Non-pigmented ciliary epithelial cell (primary cell): ENCODE measurements at regions not wholly inside any gene's neighbourhood (a gene's known extent, or its start where the extent isn't known, plus 50 kb on each side); places are given as distances from the start of the nearest gene placed in this dataset.
A peak's percentile ranks its signal among the peaks of the same experiment; 100 is the strongest.
"Not testable (repeated sequence)": the region's sequence is repeated elsewhere in the genome, so short reads cannot be mapped to it uniquely, and the experiment has no call there.

ENCODE experiments used
- DNase-seq: peaks from one replicate; pipeline ENCODE4 v3.0.0-alpha.2; 2010; ENCODE audit warnings: low read depth

GRCh38 chr3:87101861-87102625 lies 111.1 kb upstream of the VGLL3 start:
- no peak for DNase-seq

GRCh38 chr3:87097733-87098132 lies 106.8 kb upstream of the VGLL3 start:
- not testable (repeated sequence) for DNase-seq

DNA sequence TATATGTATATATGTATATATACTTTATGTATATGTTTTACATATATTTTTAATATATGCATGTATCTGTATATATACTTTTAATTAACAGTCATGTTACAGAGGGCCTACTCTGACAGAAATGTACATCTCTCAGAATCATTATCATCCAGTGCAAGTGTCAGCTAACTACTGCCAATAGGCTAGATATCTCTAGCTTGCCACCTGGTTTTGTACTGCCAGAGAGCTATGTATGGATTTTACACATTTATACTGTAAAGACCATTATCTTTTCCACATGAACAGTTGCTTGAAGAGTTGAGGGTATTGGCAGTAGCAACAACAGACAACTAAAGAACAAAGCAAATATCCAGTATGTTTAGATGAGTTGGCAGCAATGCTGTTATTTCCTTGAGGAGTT lies 99.7 kb upstream of the VGLL3 start:
- DNase-seq, result no peak

GRCh38 chr3:87088993-87089841 lies 98.3 kb upstream of the VGLL3 start:
- DNase-seq, result no peak

GRCh38 chr3:87088430-87088992 lies 97.6 kb upstream of the VGLL3 start:
- DNase-seq, result no peak

- no peak for DNase-seq
Observed at GRCh38 chr3:87084868-87085267, 93.9 kb upstream of the VGLL3 start.

DNA sequence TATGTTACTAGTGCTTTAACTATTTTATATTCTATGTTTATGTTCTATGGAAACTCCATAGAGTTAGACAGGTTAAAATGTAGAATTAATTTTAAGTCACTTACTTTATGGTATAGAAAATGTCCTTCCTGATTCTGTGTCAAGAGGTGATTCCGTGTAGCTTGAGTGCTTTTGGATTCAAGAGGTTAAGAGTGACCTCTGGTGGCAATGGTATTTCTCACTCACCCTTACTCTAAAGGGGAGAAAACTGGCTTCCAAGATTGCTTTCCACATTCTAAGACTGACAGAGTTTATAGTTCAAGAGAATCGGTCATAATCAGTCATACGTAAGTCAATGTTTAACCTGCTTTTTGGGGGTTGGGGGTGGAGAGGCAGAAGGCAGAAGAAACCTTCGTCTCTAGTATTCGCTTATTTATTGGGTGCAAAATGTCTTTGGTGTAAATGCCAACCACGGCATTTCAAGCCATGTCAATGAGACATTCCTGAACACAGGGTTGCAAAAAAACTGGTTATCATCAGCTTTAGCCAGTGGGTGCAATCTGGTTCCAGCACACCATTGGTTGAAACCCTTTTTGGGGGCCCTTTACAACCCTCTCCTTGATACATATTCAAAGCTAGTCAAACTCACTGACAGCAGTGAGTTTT lies 92.0 kb upstream of the VGLL3 start:
- DNase-seq, result no peak

DNA sequence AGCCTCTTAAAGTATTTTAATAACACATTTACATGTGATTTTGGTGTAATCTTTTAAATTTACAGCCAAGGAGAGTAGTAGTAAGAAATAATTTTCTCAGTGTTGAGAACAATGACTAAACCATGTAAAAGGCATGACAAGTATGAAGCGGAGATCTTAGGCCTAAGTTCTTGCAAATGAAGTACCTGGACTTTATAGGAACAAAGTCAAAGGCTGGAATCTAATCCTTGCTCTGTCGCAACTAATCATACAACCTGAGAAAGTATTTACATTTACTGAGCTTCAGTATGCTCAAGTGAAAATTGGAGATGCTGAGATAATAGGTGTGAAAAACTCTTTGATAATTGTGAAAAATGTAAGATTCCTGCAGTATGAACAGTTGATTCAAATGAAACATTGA lies 86.4 kb upstream of the VGLL3 start:
- no peak for DNase-seq

DNA sequence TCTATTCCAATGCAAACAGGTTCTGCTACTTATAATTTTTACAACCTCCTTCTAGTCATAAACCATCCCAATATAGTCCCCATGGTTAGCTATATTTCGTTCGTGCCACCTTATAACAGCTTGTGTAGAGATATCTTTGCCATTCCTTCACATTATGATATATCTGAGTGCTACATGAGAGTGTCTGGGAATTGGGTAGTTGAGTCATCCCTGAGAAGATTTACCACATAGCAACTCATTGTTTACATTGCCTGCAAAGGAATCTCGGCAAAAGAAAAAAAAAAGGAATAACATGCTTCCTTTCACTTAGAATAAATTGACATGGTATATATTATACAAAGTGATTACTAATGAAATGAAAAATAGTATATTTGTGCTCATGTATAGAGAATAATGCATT lies 86.0 kb upstream of the VGLL3 start:
- peak; percentile 54 for DNase-seq

DNA sequence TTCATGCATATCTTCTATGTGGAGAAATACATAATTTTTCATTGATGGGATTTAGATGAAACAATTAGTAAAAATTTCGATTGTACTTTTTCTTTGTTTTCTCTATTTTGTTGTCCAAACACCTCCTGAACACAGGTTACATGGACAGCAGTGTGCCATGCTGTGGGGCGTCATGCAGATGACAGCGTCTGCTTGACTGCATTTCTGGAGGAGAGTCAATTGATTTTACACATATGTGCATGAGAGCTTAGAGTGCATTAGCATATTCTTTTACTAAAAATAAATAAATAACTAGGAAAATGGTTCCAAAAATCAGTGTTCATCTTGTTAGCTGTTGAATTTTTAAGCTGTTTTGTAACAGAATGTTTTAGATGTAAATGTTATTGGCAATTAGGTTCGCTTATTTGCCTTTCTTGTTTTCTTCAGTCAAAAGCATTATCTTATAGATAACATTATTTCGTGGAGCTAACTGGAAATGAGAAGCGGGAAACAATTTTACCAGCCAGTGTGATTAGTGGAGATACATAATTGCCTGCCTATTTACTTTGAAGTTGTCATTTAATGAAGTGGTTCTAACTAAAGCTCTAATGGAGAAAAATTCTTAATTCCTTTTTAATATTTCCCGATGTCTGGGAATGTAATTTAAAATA lies 82.7 kb upstream of the VGLL3 start:
- DNase-seq, result no peak

DNA sequence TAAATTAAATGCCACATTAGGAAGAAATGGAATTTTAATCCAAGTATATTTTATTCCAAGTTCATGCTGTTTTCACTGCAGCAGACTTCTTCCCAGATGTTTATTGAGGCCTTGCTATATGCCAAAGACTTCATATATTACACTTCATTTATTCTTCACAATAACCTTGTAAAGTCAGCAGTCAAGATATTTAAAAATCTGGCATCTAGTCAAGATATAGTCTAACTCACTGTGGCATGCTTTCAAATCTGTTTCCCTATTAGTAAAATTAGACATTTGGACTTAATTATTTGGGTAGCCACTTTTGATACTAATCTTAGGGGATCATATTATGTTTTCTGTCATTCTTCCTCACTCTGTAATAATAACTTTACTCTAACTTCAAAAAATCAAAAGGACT lies 81.5 kb upstream of the VGLL3 start:
- DNase-seq, result no peak

DNA sequence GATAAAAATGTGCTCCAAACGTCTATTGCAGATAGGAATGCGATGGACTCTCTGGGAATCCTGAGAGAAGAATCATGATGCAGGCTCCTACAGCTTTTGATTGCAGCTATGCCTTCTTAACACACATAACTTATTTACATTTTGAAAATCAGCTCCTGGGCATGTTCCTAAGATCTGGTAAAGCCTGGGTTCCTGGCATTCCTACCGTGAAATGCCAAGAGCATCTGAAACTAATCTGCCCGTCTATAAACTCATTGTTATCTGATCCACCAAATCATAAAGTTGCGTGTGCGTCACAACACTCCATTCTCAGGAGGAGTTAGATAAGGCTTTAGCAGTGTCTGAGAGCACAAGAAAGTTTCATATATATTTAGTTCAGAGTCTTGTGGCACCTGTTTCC lies 79.0 kb upstream of the VGLL3 start:
- no peak for DNase-seq

DNA sequence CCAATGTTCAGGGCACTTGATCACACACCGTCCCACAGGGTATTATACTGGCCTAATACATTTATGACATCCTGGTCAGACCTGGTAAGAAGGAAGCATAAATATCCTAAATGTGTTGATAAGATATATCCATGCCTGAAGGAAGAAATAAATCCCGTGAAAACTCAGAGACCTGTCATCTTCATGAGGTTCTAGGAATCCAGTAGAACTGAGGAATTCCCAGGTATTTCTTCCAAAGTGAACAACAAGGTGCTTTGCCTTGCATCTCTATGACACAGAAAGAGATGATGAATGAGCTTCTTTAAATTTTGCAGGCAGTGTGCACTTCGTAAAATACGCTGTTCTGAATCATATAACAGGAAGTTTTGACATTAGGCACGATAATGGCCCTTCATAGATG lies 78.1 kb upstream of the VGLL3 start:
- DNase-seq, result no peak

DNA sequence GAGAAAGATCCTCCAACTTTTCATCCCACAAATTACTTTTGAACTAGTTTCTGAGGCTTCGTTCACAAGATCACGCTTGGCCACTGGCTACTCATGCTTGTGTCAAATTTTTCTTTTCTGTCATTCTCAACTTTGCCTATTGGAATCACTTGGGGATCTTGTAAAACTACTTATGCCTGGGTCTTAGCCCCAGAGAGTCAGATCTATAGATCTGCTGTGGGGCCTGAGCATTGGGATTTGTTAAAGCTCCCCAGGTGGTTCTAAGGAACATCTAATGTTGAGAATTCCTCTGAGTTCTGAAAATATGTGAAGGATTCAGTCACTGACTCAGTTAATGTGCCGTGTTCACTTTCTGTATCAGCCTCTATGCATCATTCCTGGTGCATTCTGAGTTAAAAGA lies 71.7 kb upstream of the VGLL3 start:
- no peak for DNase-seq

DNA sequence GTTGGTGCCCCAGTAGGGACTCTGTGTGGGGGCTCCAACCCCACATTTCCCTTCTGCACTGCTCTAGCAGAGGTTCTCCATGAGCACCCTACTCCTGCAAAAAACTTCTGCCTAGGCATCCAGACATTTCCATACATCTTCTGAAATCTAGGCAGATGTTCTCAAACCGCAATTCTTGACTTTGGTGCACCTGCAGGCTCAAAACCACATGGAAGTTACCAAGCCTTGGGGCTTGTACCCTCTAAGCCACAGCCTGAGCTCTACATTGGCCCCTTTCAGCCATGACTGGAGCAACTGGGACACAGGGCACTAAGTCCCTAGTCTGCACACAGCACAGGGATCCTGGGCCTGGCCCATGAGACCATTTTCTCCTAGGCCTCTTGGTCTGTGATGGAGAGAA lies 66.5 kb upstream of the VGLL3 start:
- DNase-seq, result no peak

GRCh38 chr3:87053553-87053952 lies 62.6 kb upstream of the VGLL3 start:
- DNase-seq, result no peak

DNA sequence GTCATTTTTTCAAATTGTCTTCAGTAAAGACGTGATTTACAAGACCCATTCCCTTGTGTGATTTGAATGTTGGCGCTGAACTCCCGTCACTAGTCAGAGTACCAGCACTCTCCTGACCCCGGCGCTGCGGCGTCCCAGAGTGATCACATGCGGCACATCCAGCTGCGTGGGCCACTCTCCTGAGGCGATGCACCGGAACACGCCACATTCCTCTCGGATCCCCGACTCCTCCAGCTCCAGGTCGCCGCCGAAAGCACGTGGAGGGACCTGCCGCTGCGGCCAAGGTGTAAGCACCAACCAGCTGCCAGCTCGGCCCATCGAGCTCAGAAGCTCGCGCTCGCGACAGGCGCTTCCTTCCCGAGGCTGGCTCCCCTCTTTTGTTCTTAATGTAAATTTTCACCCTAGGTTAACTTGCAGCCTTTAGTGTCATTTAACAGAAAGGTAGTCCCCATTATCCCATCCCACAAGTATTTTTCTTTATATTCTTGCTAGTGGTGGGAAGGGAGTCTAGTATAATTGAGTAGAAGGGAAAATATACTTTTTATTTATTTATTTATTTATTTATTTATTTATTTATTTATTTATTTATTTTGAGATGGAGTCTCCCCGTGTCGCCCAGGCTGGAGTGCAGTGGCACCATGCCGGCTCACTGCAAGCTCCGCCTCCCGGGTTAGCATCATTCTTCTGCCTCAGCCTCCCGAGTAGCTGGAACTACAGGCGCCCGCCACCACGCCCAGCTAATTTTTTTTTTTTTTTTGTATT lies 61.7 kb upstream of the VGLL3 start:
- no peak for DNase-seq

DNA sequence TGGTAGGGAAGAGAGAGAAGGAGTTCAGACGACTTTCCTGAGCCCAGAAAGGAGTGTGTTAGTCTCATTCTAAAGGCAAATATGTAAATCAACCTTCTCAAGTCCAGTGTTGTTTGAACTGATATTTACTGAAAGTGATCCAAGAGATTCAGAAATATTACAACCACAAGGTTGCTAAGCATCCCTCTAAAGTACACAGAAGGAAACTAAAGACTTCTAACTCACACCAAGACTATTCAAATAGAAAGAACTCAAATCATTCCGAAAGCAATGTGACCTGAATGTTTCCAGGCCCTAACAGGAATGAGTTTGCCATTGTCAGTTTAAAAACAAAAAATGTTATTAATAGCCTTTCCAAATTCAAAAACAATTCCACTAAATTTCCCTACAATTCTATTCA lies 56.9 kb upstream of the VGLL3 start:
- DNase-seq, result no peak

DNA sequence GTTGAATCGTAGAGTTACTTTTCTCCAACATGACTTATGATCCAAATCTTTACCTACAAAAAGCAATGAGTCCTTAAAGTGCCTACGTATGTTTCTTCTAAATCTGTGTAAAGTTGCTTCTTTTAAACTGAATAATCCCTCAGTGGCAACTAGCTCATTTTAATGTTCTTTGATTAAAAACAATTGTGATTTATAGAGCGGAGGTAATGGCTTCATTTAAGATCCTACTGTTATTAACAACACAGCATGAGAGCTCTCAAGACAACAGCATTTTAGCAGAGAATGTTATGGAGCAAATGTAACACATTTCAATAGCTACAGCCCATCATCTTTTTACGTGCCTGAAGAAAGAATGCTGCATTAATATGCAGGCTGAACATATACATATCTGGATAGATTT lies 55.3 kb upstream of the VGLL3 start:
- DNase-seq, result no peak

DNA sequence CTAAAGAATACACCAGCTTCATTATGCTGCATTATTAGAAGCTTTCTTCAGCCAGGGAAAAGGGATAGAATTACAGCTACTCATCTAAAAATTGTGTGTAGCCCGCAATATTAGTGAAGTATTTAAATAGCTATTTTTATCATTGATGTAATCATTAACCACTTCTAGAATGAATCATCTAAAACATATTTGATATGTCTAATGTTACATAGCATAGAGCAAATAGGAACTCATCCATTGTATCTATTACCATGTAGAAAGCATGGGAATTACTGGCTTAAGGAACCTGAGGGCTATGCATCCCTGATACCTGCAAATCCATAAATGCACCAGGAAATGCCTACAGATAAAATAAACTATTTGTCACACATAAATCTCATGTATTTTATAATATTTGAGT lies 54.5 kb upstream of the VGLL3 start:
- DNase-seq, result no peak

DNA sequence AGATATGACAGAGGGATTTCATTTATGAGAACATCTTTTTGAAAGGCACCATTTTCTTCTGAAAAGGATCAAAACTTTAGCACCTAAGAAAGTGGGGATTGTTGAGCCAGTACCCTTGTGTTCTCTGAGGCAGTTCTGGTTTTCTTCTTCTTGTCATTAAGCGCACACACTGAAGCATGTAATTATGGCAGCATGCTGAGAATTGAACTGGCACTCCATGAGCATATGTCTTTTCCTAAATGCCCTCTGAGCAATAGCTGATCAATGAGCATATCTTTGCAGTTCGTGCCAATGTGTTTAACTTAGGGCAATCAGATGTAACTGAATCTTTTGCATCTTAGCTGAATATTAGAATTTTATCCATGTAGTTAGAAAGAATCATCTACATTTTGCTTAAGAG lies 53.9 kb upstream of the VGLL3 start:
- no peak for DNase-seq

DNA sequence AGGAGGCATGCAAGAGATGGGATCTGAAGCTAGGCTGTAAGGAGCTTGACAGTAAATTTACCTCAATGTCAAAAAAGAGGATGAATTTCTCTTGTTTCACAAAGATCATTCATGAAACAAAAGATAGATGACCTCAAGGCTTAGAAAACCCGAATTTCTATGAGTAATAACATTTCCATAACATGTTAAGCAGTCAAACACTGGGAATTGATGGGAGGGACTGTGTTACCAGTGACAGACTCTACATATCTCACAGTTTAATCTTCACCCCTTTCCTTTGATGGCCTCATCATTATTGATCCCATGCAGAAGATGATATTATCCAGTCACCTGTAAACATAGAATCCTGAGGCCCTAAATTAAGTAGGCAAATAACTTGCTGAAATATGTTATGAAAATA lies 53.5 kb upstream of the VGLL3 start:
- DNase-seq, result no peak
